ENCODE measurements at regions not wholly inside any gene's neighbourhood (a gene's known extent, or its start where the extent isn't known, plus 50 kb on each side); places are given as distances from the start of the nearest gene placed in this dataset.

DNA sequence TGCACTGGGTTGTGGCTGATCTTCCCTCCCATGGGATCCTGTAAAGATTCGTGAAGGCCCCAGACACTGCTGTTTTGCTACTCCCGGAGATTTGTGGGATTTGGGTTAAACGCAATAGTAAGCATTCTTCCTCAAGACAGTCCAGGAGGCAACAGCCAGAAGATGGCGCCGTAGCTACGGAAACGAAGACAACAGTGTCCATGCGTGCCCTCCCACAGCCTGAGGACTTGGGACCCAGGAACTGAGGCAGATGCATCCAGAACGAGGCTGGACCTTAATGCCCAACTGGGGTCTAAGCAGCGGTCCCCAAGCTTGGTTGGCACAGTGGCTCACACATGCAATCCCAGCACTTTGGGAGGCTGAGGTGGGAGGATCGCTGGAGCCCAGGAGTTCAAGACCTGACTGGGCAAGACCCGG, 57.6 kb upstream of the ZNF507 start:
- H3K79me2 ChIP-seq: no peaks in the 10 kb centered on the region
- peaks cover 2% of the 10 kb centered on the region for H3K27me3 ChIP-seq
- TF ChIP-seq EZH2 (IDR thresholded peaks at IDR 0.05; ENCODE audit: borderline replicate concordance) (no peak), CTCF (IDR thresholded peaks at IDR 0.05; ENCODE audit: poor library complexity) (peak; percentile 68)
- H3K4me1 ChIP-seq (ENCODE audit: insufficient read depth): no peaks in the 10 kb centered on the region
- H3K4me3 ChIP-seq: no peak overlapping the region
- peak overlapping the region; percentile 48 for H3K4me2 ChIP-seq
- H2AFZ ChIP-seq: no peak overlapping the region
- H4K20me1 ChIP-seq (ENCODE audit: insufficient read depth, poor library complexity, severe bottlenecking): no peaks in the 10 kb centered on the region
- H3K36me3 ChIP-seq (replicated peaks; ENCODE audit: insufficient read depth, low read depth): no peaks in the 10 kb centered on the region
- H3K9me3 ChIP-seq (ENCODE audit: low read depth): no peaks in the 10 kb centered on the region
- DNase-seq (ENCODE audit: low spot score): peak; percentile 81
- H3K27ac ChIP-seq: no peak overlapping the region
- no peaks in the 10 kb centered on the region for H3K9me2 ChIP-seq (replicated peaks; ENCODE audit: insufficient read depth)
- WGBS (ENCODE audit: low lambda C conversion rate, missing lambda C conversion rate): 25% methylated on average over 12 of the region's 12 CpGs

DNA sequence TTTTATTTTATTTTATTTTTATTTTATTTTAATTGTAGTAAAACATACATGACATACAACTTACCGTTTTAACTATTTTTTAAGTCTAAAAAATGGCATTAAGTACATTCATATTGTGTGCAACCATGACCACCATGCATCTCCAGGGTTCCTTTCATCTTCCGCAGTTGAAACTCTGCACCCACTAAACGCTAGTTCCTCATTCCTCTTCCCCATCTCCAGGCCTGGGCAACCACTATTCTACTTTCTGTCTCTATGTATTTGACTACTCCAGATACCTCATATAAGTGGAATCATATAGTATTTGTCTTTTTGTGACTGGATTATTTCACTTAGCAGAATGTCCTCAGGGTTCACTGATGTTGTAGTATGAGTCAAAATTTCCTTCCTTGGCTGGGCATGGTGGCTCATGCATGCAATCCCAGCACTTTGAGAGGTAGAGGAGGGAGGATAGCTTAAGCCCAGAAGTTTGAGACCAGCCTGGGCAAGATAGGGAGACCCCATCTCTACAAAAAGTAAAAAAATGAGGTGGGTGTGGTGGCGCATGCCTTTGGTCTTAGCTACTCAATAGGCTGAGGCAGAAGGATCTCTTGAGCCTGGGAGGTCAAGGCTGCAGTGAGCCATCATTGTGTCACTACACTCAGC, 55.7 kb upstream of the ZNF507 start:
- peaks cover 2% of the 10 kb centered on the region for H3K27me3 ChIP-seq
- no peak overlapping the region for H3K4me2 ChIP-seq
- TF ChIP-seq CTCF (IDR thresholded peaks at IDR 0.05; ENCODE audit: poor library complexity): no peak
- H2AFZ ChIP-seq: no peak overlapping the region
- no peak for DNase-seq (ENCODE audit: low spot score)
- no peaks in the 10 kb centered on the region for H3K79me2 ChIP-seq
- no peaks in the 10 kb centered on the region for H3K9me2 ChIP-seq (replicated peaks; ENCODE audit: insufficient read depth)
- H3K4me1 ChIP-seq (ENCODE audit: insufficient read depth): no peaks in the 10 kb centered on the region
- no peaks in the 10 kb centered on the region for H3K9me3 ChIP-seq (ENCODE audit: low read depth)
- no peaks in the 10 kb centered on the region for H4K20me1 ChIP-seq (ENCODE audit: insufficient read depth, poor library complexity, severe bottlenecking)
- no peaks in the 10 kb centered on the region for H3K36me3 ChIP-seq (replicated peaks; ENCODE audit: insufficient read depth, low read depth)
- 88% methylated on average over 4 of the region's 4 CpGs for WGBS (ENCODE audit: low lambda C conversion rate, missing lambda C conversion rate)
- H3K4me3 ChIP-seq: no peak overlapping the region
- H3K27ac ChIP-seq: no peak overlapping the region

GRCh38 chr19:32291876-32292275, 53.5 kb upstream of the ZNF507 start:
- Histone ChIP-seq H3K9me3 (ENCODE audit: low read depth) (no peaks in the 10 kb centered on the region), H3K79me2 (no peaks in the 10 kb centered on the region), H3K27ac (no peak overlapping the region), H2AFZ (no peak overlapping the region), H3K27me3 (no peaks in the 10 kb centered on the region), H3K4me3 (no peak overlapping the region), H3K36me3 (replicated peaks; ENCODE audit: insufficient read depth, low read depth) (no peaks in the 10 kb centered on the region), H3K4me1 (ENCODE audit: insufficient read depth) (no peaks in the 10 kb centered on the region), H4K20me1 (ENCODE audit: insufficient read depth, poor library complexity, severe bottlenecking) (no peaks in the 10 kb centered on the region), H3K9me2 (replicated peaks; ENCODE audit: insufficient read depth) (no peaks in the 10 kb centered on the region), H3K4me2 (no peak overlapping the region)
- no peak for DNase-seq (ENCODE audit: low spot score)
- 83% methylated on average over 6 of the region's 6 CpGs for WGBS (ENCODE audit: low lambda C conversion rate, missing lambda C conversion rate)
- TF ChIP-seq EZH2phosphoT487 (IDR thresholded peaks at IDR 0.05; ENCODE audit: low read depth, severe bottlenecking, unreplicated experiment) (no peak), EZH2 (IDR thresholded peaks at IDR 0.05; ENCODE audit: borderline replicate concordance) (no peak), CTCF (IDR thresholded peaks at IDR 0.05; ENCODE audit: poor library complexity) (no peak)
